HG03342 (cell line): ENCODE measurements at regions not wholly inside any gene's neighbourhood (a gene's known extent, or its start where the extent isn't known, plus 50 kb on each side); places are given as distances from the start of the nearest gene placed in this dataset.

Source experiments
- ATAC-seq: cut with Tn5 transposase; IDR thresholded peaks from one replicate; pipeline ENCODE4 v1.9.1; 2021; ENCODE audit warnings: mild to moderate bottlenecking, moderate library complexity; ENCODE audit not compliant: unreplicated experiment

DNA sequence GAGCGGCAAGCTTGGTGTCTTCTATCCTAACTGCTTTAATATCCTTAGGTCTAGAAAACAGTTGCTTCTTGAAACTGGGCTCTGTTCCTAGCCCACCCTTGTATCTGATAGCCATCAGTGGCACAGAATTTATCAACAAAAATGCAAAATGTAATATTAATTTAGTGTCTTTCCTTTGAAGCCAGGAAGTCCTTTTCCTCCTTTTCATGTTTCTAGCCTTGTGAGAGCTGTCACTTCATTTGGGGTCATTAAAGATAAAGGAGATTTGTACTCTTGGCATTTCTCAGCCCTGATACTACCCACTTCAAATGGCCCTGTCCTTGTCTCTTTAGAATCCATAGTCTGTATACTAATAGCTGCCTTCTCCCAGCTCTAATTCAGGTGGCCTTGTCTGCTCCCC is 111.0 kb downstream of the GAS1 start:
- ATAC-seq, result no peak

DNA sequence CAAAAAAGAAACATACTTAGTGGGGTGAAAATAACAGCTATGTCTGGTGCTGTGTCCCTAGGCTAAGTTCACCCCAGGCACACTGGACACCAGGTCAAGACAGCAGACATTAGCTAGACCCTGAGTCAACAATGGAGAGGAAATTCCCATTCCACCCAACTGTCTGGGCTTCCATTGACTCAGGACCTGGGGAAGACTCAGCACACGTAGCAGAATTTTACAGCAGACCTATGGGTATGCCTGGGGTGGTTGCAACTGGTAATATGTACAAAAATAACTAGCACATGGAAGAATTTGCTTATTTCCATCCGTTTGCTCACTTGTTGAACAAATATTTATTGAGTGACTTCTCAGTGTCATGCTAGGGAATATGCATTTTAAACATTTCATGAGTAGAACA is 117.0 kb downstream of the GAS1 start:
- ATAC-seq, result no peak

DNA sequence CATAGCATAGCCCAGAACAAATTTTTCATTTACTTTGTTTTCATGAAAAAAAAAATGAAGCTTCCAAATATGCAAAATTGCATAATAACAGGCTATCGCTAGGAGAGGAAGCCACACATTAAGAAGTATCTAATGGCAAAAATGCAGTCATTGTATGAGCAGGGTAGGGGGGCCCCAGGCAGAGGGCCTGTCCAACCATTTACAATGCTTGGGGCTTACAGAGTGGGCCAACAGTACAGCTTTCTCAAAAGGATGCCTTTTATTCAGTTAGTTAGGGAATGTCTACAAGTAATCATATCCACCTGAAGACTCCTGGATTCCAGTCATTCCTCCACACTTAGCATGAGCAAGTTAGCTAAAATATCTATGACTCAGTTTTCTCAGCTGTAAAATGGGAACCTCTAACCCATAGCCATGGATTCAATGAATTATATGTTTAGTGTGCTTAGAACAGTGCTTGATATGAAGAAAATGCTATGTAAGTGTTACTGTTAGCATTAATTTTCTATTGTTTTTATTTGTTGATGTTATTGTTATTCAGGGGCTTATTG is 117.7 kb downstream of the GAS1 start:
- no peak for ATAC-seq

- no peak for ATAC-seq
Measured at GRCh38 chr9:86828631-86829030, 118.7 kb downstream of the GAS1 start.

GRCh38 chr9:86827893-86828292 is 119.4 kb downstream of the GAS1 start:
- no peak for ATAC-seq

DNA sequence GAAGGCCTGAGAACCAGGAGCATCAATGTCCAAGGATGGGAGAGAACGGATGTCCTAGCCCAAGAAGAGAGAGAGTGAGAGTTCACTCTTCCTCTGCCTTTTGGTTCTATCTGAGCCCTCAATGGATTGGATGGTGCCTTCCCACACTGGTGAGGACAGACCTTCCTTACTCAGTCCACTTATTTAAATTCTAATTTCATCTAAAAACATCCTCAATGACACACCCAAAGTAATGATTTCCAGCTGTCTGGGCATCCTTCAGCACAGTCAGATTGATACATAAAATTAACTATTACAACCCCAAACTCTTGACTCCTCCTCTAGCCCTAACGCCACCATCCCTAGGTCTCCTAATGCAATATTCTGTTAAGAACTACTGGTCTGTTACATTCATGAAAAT is 122.0 kb downstream of the GAS1 start:
- ATAC-seq, result no peak

DNA sequence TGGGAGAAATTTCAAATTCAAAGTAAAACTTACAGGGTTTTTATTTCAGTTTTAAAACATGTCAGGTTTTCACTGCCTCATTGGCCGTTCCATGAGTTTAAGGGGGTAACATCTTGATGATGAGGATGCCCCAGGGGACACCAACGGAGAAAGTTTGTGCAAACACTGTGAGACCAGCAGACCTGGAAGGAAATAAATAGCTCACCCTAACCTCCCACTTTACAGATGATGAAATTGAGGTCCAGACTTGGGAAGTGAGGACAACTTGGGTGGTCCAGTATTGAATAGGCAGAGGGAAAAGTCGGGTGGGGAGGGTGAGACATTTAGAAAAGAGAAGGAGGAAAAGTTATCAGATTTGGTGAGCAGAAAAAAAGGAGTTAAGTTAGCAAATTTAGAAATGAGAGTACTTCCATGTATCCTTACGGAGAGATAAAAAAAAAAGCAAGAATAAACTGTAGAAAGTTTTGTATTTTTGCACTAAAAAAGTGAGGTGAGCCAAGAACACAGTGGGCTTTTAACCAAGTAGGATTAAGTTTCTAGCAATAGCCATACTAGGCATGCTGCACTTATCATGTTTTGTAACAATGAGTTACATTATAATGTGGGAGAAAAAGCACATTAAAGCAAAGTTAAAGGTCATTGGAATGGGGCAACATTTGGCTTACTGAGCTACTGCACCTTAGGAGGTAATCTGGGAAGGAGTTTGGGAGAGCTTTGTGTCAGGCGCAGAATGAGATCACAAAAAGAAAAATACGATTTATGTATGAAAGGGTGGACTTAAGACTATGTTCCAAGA is 125.1 kb downstream of the GAS1 start:
- no peak for ATAC-seq

DNA sequence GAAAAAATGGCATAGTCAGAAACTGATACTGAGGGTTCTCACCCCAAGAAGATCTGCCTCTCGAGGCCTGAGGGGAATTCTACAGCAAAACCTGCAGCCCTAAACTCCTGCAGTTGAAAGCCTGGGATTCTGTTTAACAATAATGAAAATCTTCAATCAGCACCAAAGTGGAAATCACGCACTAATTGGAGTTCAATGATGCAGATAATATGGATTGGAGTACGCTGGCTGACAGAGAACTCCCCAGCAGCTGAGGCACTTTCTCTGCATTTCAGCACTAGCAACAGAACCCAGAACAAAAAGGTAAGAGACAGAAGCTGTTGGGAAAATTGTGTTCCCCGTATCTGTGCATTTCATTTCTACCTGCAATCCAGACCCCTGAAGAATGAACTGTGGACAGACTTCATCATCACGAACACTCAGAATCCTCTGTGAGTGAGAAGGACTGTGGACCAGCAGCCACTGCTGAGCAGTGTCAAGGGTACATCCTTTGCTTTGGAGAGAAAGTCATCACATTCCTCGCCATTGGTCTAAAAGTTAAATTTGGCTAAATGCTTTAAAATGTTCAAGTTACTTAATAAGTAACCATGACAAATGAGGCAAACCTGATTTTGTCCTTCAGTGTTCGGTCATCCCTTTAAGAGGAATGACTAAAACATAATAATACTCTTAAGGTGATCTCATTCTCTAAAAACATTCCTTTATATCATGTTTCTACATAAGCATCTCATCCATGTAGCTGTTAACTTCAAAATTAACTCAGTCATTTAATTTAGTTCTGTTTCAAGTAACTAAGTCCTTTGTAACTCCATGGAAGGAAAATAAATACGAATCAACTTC is 126.1 kb downstream of the GAS1 start:
- no peak for ATAC-seq

GRCh38 chr9:86819552-86819951 is 127.8 kb downstream of the GAS1 start:
- ATAC-seq, result no peak

DNA sequence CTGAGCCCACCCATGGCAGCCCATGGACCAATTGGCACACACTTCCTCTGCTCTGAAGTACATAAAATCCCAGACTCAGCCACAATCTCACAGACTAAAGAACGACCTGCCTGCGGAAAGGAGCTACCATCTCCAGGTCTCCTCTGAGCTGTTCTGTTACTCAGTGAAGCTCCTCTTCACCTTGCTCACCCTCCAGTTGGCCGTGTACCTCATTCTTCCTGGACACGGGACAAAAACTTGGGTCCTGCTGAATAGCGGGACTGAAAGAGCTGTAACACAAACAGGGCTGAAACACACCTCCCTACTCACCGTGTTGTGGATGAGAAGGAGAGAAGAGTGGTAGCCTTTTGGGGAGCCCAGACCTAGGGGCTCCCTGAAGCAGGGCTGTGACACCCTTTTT is 128.7 kb downstream of the GAS1 start:
- ATAC-seq, result no peak

GRCh38 chr9:86816868-86817267 is 130.4 kb downstream of the GAS1 start:
- ATAC-seq, result no peak

GRCh38 chr9:86816366-86816765 is 130.9 kb downstream of the GAS1 start:
- no peak for ATAC-seq

GRCh38 chr9:86812616-86813015 is 134.7 kb downstream of the GAS1 start:
- no peak for ATAC-seq

DNA sequence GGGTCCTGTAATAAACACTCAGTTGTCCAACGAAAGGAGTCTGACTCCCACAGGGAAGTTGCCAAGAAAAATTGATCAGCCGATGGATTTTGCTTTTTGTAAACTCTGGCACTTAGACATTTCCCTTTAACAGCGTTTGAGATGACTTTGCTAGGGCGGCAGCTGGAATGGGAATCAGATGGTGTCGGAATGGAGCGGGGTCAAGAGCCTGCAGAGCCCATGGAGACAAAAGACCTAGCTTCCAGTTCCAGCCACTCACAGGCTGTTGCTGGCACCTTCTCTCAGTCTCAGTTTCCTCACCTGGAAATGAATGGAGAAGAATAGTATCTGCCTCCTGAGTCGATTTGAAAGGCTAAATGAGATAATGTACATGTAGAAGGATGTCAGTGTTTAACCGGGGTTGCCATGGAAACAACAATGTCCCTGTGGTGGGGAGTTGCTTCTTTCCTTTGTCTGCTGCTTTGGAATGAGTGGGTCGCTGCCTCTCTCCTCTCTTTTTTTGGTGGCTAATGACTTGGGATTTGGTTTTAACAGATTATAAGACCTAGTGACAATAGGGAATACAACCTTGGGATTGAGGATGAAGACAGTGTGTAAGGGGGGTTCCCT is 137.4 kb downstream of the GAS1 start:
- no peak for ATAC-seq

DNA sequence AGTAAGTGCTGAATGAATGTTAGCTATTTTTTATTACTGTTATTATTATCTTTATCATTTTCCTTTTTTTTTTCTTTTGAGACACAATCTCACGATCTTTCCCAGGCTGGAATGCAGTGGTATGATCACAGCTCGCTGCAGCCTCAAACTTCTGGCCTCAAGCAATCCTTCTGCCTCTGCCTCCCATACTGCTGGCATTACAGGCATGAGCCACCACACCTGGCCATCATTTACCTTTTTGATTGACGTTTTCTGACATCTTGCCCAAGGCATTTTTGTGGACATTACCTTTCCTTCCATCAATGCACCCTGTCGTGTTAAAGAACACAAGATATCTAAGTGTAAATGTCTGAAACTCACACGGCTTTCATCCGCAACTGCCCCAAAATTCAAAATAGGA is 138.2 kb downstream of the GAS1 start:
- ATAC-seq, result no peak

DNA sequence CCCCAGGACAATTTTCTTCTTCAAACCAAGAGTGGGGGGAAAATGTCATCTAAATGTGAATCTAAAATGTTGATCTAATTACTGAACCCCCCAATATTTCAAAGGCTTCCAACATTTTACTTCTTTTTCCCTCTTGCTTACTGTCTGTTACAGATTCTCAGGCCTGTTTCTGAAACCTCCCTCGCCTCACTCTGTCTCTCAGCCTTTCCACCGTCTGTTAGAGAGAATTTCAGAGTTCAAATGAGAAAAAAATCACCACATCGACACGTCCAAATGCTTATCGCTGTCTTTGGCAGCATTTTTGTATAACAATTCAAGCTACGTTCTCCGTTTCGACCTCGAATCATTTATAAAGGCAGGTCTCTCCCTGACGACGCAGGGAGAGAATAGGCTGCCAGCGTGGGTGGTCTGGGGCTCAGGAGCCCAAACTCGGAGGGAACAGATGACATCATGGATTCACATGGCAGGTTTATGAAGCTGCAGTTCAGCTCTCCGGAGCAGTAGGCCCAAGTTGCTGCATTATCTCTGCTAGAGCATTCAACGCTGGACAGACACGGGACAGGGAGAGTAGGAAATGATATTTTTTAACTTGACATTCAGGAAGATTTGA is 139.8 kb downstream of the GAS1 start:
- ATAC-seq, result no peak

DNA sequence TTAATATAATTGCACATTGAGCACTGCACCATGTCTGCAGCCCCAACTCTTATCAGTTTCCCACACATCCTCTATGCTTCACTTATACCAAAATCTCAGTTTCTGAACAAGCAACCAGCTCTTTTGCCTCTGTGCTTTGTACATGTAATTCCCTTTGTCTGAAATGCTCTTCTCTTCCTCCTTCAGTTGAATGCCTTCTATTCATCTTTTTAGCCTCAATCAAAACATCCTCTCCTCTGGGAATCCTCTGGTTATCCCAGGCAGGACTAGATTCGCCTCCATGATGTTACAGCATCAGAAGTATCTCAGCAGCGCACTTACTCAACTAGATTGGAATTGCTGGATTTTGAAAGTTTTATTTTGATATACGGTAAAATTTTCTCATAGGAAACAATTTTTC is 143.3 kb downstream of the GAS1 start:
- no peak for ATAC-seq

- ATAC-seq, result no peak
Measured at GRCh38 chr9:86802900-86803673, 144.2 kb downstream of the GAS1 start.

- no peak for ATAC-seq
Measured at GRCh38 chr9:86801246-86801645, 146.1 kb downstream of the GAS1 start.

- ATAC-seq, result no peak
Measured at GRCh38 chr9:86800681-86801080, 146.6 kb downstream of the GAS1 start.
